ENCODE measurements at regions not wholly inside any gene's neighbourhood (a gene's known extent, or its start where the extent isn't known, plus 50 kb on each side); places are given as distances from the start of the nearest gene placed in this dataset.

DNA sequence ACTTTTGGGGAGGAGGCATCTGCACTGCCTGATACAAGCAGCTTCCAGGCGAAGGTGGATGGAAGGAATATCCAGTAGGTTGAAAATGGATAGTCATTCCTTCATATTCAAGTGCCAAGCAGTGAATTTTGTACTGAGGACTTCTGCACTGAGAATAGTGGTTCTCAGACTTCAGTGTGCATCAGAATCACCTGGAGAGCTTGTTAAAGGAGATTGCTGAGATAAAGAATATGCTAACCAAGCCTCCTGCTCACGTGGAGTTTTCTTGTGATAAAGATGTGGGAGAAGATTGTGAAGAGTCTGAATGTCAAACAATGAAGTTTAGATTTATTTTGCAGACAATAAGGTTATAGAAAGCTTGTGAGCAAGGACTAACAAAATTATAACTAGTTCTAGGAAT is 97.8 kb downstream of the HFE start:
- Histone ChIP-seq H3F3A (ENCODE audit: control insufficient read depth, insufficient read depth) (peaks cover 19% of the 10 kb centered on the region), H3K27ac (ENCODE audit: low read depth, low read length) (no peak overlapping the region), H3K9me3 (ENCODE audit: control insufficient read depth, insufficient read depth, low read length) (no peaks in the 10 kb centered on the region), H3K9me2 (replicated peaks; ENCODE audit: control insufficient read depth, low read length) (no peaks in the 10 kb centered on the region), H3K27me3 (ENCODE audit: control insufficient read depth, low read length) (no peaks in the 10 kb centered on the region), H3K79me2 (ENCODE audit: control insufficient read depth, low read length) (no peaks in the 10 kb centered on the region), H3K4me3 (ENCODE audit: low read length) (no peak overlapping the region), H4K20me1 (ENCODE audit: control insufficient read depth, insufficient read depth, low read depth, low read length) (no peaks in the 10 kb centered on the region), H3K4me1 (ENCODE audit: control insufficient read depth, low read length) (peaks cover 38% of the 10 kb centered on the region), H3K36me3 (ENCODE audit: control insufficient read depth, low read length) (no peaks in the 10 kb centered on the region), H3K4me2 (ENCODE audit: low read length) (no peak overlapping the region)
- no peak for TF ChIP-seq EZH2phosphoT487 (IDR thresholded peaks at IDR 0.05; ENCODE audit: borderline replicate concordance, low read length)
- TF ChIP-seq, protein P1, sequence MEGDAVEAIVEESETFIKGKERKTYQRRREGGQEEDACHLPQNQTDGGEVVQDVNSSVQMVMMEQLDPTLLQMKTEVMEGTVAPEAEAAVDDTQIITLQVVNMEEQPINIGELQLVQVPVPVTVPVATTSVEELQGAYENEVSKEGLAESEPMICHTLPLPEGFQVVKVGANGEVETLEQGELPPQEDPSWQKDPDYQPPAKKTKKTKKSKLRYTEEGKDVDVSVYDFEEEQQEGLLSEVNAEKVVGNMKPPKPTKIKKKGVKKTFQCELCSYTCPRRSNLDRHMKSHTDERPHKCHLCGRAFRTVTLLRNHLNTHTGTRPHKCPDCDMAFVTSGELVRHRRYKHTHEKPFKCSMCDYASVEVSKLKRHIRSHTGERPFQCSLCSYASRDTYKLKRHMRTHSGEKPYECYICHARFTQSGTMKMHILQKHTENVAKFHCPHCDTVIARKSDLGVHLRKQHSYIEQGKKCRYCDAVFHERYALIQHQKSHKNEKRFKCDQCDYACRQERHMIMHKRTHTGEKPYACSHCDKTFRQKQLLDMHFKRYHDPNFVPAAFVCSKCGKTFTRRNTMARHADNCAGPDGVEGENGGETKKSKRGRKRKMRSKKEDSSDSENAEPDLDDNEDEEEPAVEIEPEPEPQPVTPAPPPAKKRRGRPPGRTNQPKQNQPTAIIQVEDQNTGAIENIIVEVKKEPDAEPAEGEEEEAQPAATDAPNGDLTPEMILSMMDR (IDR thresholded peaks at IDR 0.05; ENCODE audit: low read depth, low read length, poor library complexity, severe bottlenecking): no peak

DNA sequence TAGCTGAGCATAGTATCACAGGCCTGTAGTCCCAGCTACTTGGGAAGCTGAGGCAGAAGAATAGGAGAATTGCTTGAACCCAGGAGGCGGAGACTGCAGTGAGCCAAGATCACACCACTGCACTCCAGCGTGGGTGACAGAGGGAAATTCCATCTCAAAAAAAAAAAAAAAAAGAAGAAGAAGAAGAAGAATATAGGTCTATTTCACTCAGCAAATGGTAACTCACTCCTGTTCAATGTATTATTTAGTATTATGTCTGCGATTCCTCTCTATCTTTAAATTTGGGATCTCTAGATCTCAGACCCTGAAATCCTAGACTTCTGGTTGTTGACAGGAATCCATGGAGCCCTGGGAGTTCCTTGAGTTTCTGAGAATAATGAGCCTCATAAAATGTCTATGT is 98.6 kb downstream of the HFE start:
- Histone ChIP-seq H3K9me2 (replicated peaks; ENCODE audit: control insufficient read depth, low read length) (no peaks in the 10 kb centered on the region), H3K9me3 (ENCODE audit: control insufficient read depth, insufficient read depth, low read length) (no peaks in the 10 kb centered on the region), H3K4me3 (ENCODE audit: low read length) (no peak overlapping the region), H3K4me2 (ENCODE audit: low read length) (no peak overlapping the region), H3K4me1 (ENCODE audit: control insufficient read depth, low read length) (peaks cover 43% of the 10 kb centered on the region), H3K27ac (ENCODE audit: low read depth, low read length) (no peak overlapping the region), H3K36me3 (ENCODE audit: control insufficient read depth, low read length) (no peaks in the 10 kb centered on the region), H3K27me3 (ENCODE audit: control insufficient read depth, low read length) (no peaks in the 10 kb centered on the region), H3F3A (ENCODE audit: control insufficient read depth, insufficient read depth) (peaks cover 22% of the 10 kb centered on the region), H4K20me1 (ENCODE audit: control insufficient read depth, insufficient read depth, low read depth, low read length) (no peaks in the 10 kb centered on the region), H3K79me2 (ENCODE audit: control insufficient read depth, low read length) (no peaks in the 10 kb centered on the region)
- TF ChIP-seq, protein P1 (IDR thresholded peaks at IDR 0.05; ENCODE audit: low read depth, low read length, poor library complexity, severe bottlenecking): no peak
- no peak for TF ChIP-seq EZH2phosphoT487 (IDR thresholded peaks at IDR 0.05; ENCODE audit: borderline replicate concordance, low read length)

- Histone ChIP-seq H3K4me1 (ENCODE audit: control insufficient read depth, low read length) (peaks cover 43% of the 10 kb centered on the region), H3K27me3 (ENCODE audit: control insufficient read depth, low read length) (no peaks in the 10 kb centered on the region), H3K27ac (ENCODE audit: low read depth, low read length) (no peak overlapping the region), H4K20me1 (ENCODE audit: control insufficient read depth, insufficient read depth, low read depth, low read length) (no peaks in the 10 kb centered on the region), H3K36me3 (ENCODE audit: control insufficient read depth, low read length) (no peaks in the 10 kb centered on the region), H3K4me2 (ENCODE audit: low read length) (no peak overlapping the region), H3F3A (ENCODE audit: control insufficient read depth, insufficient read depth) (peaks cover 22% of the 10 kb centered on the region), H3K4me3 (ENCODE audit: low read length) (no peak overlapping the region), H3K9me2 (replicated peaks; ENCODE audit: control insufficient read depth, low read length) (no peaks in the 10 kb centered on the region), H3K79me2 (ENCODE audit: control insufficient read depth, low read length) (no peaks in the 10 kb centered on the region), H3K9me3 (ENCODE audit: control insufficient read depth, insufficient read depth, low read length) (no peaks in the 10 kb centered on the region)
- no peak for TF ChIP-seq EZH2phosphoT487 (IDR thresholded peaks at IDR 0.05; ENCODE audit: borderline replicate concordance, low read length)
- TF ChIP-seq, protein P1 (IDR thresholded peaks at IDR 0.05; ENCODE audit: low read depth, low read length, poor library complexity, severe bottlenecking): no peak
These were observed 99.4 kb downstream of the HFE start for GRCh38 chr6:26186652-26187051.
